ENCODE measurements at regions not wholly inside any gene's neighbourhood (a gene's known extent, or its start where the extent isn't known, plus 50 kb on each side); places are given as distances from the start of the nearest gene placed in this dataset.

DNA sequence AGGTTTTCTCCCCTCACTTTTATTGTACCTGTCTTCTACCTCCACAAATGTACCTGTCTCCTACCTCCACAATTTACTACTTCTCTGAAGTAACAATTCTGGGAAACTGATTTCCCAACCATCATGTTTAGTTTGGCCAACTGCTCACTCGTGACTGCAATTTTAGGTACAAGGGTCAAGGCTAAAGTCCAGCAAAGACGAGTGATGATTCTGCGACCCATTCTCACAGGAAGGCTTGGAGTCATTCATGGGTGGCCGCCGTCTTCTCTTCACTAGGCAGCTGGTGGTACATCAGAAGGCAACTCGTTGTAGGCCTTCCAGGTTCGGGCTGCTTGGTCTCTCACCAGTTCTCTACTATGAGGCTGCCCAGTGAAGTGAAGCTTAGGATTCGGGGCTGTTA lies 483.8 kb upstream of the JARID2 start:
- no peak for TF ChIP-seq POLR2AphosphoS5 (IDR thresholded peaks at IDR 0.05; ENCODE audit: low read depth, low read length)
- no peak for TF ChIP-seq REST (IDR thresholded peaks at IDR 0.05; ENCODE audit: insufficient read depth in 1 of 2, low read depth in 2 of 2, low read length in 2 of 2)

DNA sequence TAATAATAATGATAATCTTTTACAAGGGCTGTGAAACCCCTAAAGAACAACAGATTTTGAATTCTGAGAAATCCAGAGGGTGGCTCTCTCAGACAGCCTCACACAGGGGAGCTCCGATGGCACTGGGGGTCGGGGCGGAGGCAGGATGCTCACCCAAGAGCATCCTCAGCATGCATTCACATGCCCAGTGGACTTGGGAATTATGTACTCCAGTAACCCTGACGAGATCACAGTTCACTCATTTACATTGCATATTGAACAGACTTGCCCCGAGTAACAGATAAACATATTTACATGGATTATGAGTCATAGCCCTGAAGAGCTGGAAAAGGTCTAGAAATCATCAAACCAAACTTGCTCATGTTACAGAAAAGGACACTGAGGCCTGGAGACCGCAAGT lies 482.7 kb upstream of the JARID2 start:
- no peak for TF ChIP-seq FOXP2 (optimal IDR thresholded peaks at IDR 0.05; ENCODE audit: borderline replicate concordance, extremely low read depth, extremely low read length, insufficient read depth)
- no peak for TF ChIP-seq REST (IDR thresholded peaks at IDR 0.05; ENCODE audit: insufficient read depth in 1 of 2, low read depth in 2 of 2, low read length in 2 of 2)
- no peak for TF ChIP-seq TAF1 (IDR thresholded peaks at IDR 0.05; ENCODE audit: borderline replicate concordance, insufficient read depth, low read length)
- TF ChIP-seq POLR2AphosphoS5 (IDR thresholded peaks at IDR 0.05; ENCODE audit: low read depth, low read length), result no peak
- no peak for TF ChIP-seq SIN3A (IDR thresholded peaks at IDR 0.05; ENCODE audit: borderline replicate concordance, insufficient read depth, low read length)

- no peak for TF ChIP-seq SIN3A (IDR thresholded peaks at IDR 0.05; ENCODE audit: borderline replicate concordance, insufficient read depth, low read length)
- TF ChIP-seq FOXP2 (optimal IDR thresholded peaks at IDR 0.05; ENCODE audit: borderline replicate concordance, extremely low read depth, extremely low read length, insufficient read depth), result no peak
- no peak for TF ChIP-seq REST (IDR thresholded peaks at IDR 0.05; ENCODE audit: insufficient read depth in 1 of 2, low read depth in 2 of 2, low read length in 2 of 2)
- TF ChIP-seq POLR2AphosphoS5 (IDR thresholded peaks at IDR 0.05; ENCODE audit: low read depth, low read length), result no peak
- TF ChIP-seq TAF1 (IDR thresholded peaks at IDR 0.05; ENCODE audit: borderline replicate concordance, insufficient read depth, low read length), result no peak
Observed at GRCh38 chr6:14763616-14764015, 482.3 kb upstream of the JARID2 start.

DNA sequence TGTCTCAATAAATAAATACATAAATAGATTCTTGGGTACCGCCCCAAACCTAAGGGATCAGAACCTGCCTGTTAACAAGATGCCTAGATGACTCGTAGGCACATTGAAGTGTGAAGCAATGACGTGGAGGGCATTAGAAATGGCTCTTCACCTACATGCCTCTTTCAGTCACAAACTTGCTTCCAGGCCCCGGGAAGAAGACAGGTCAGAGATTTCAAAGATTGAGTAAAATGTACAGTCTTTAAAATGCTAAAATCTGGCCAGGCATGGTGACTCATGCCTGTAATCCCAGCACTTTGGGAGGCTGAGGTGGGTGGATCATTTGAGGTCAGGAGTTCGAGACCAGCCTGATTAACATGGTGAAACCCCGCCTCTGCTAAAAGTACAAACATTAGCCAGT lies 480.8 kb upstream of the JARID2 start:
- no peak for TF ChIP-seq POLR2AphosphoS5 (IDR thresholded peaks at IDR 0.05; ENCODE audit: low read depth, low read length)
- TF ChIP-seq SIN3A (IDR thresholded peaks at IDR 0.05; ENCODE audit: borderline replicate concordance, insufficient read depth, low read length), result no peak
- no peak for TF ChIP-seq REST (IDR thresholded peaks at IDR 0.05; ENCODE audit: insufficient read depth in 1 of 2, low read depth in 2 of 2, low read length in 2 of 2)
- TF ChIP-seq TAF1 (IDR thresholded peaks at IDR 0.05; ENCODE audit: borderline replicate concordance, insufficient read depth, low read length), result no peak
- TF ChIP-seq FOXP2 (optimal IDR thresholded peaks at IDR 0.05; ENCODE audit: borderline replicate concordance, extremely low read depth, extremely low read length, insufficient read depth), result no peak

GRCh38 chr6:14765721-14766390 lies 480.0 kb upstream of the JARID2 start:
- TF ChIP-seq TAF1 (IDR thresholded peaks at IDR 0.05; ENCODE audit: borderline replicate concordance, insufficient read depth, low read length), result no peak
